GM12878 (cell line): ENCODE measurements at regions not wholly inside any gene's neighbourhood (a gene's known extent, or its start where the extent isn't known, plus 50 kb on each side); places are given as distances from the start of the nearest gene placed in this dataset.

ENCODE experiments used
- CHD4 ChIP-seq: fragments of 200-600 bp; sonication (generic); IDR thresholded peaks from 2 replicates; pipeline ENCODE4 v1.6.1; 2016; ENCODE audit warnings: mild to moderate bottlenecking
- CREB1 ChIP-seq: IDR thresholded peaks from 2 replicates; pipeline ENCODE4 v1.6.1; 2012; ENCODE audit warnings: low read depth, mild to moderate bottlenecking, inconsistent platforms
- EP300 ChIP-seq, 2 experiments: fragments of 150-350 bp in 1 of 2; IDR thresholded peaks; 2 replicates each; pipeline ENCODE4 v1.6.1; 2011 to 2012; ENCODE audit warnings: low read depth in 2 of 2, low read length in 2 of 2, borderline replicate concordance in 1 of 2, improper control_type of control experiment in 1 of 2, inconsistent platforms in 1 of 2; ENCODE audit not compliant: control insufficient read depth in 1 of 2
- EZH2 ChIP-seq: IDR thresholded peaks from 2 replicates; pipeline ENCODE4 v1.6.1; 2012; ENCODE audit warnings: low read depth, mild to moderate bottlenecking, control low read depth, inconsistent platforms, low read length, borderline replicate concordance; ENCODE audit not compliant: control insufficient read depth
- FOS ChIP-seq: IDR thresholded peaks from 3 replicates; pipeline ENCODE4 v1.6.1; 2011; ENCODE audit warnings: borderline replicate concordance; ENCODE audit not compliant: insufficient read length; ENCODE audit errors: extremely low read depth
- FOXM1 ChIP-seq: IDR thresholded peaks from 2 replicates; pipeline ENCODE4 v1.6.1; 2012; ENCODE audit warnings: low read depth, mild to moderate bottlenecking, inconsistent platforms, low read length, moderate library complexity
- NRF1 ChIP-seq: conservative IDR thresholded peaks from 2 replicates; pipeline ENCODE4 v1.6.1; 2011; ENCODE audit warnings: mild to moderate bottlenecking, low read depth, low read length, improper control_type of control experiment
- POLR2AphosphoS5 ChIP-seq: IDR thresholded peaks from 2 replicates; pipeline ENCODE4 v1.6.1; 2011; ENCODE audit warnings: mild to moderate bottlenecking, low read length, inconsistent platforms
- RB1 ChIP-seq: fragments of 450-650 bp; formaldehyde crosslinking; IDR thresholded peaks from 2 replicates; pipeline ENCODE4 v1.6.1; 2017; ENCODE audit warnings: mild to moderate bottlenecking, borderline replicate concordance
- RELA ChIP-seq: fragments of 450-650 bp; IDR thresholded peaks from 2 replicates; pipeline ENCODE4 v1.8.0; 2014; ENCODE audit warnings: borderline replicate concordance; ENCODE audit not compliant: partially characterized antibody
- RFX5 ChIP-seq: IDR thresholded peaks from 2 replicates; pipeline ENCODE4 v1.6.1; 2011; ENCODE audit warnings: low read depth, low read length, improper control_type of control experiment
- TF ChIP-seq, protein P1 (sequence below): IDR thresholded peaks from 2 replicates; pipeline ENCODE4 v1.6.1; 2012; ENCODE audit warnings: low read depth, low read length, improper control_type of control experiment
- TF ChIP-seq, protein P2 (sequence below), 3 experiments: IDR thresholded peaks in 2 of 3; conservative IDR thresholded peaks in 1 of 3; 2 replicates each; pipeline ENCODE4 v1.5.1; 2011; ENCODE audit warnings: low read depth in 3 of 3, low read length in 3 of 3, mild to moderate bottlenecking in 3 of 3, control low read depth in 2 of 3, moderate library complexity in 2 of 3, inconsistent platforms in 1 of 3, mixed read lengths in 1 of 3; ENCODE audit not compliant: control insufficient read depth in 2 of 3, insufficient read depth in 1 of 3; ENCODE audit errors: extremely low read depth in 1 of 3
- TF ChIP-seq, protein P3 (sequence below): IDR thresholded peaks from 2 replicates; pipeline ENCODE4 v1.6.1; 2011; ENCODE audit warnings: borderline replicate concordance, low read depth, mild to moderate bottlenecking, moderate library complexity, mixed read lengths, low read length; ENCODE audit not compliant: insufficient read depth; ENCODE audit errors: extremely low read length

DNA sequence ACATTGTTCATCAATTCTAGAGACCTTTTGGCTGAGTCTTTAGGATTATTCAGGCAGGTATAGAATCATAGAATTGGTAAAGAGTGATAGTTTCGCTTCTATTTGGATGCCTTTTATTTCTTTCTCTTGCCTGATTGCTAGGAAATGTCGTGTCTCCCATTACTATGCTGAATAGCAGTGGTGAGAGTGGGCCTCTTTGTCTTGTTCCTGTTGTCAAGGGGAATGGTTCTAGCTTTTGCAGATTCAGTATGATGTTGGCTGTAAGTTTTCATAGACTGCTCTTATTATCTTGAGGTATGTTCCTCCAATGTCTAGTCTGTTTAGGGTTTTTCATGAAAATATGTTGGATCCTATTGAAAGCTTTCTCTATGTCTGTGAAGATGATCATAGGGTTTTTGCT, 200.2 kb upstream of the PABPC4L start:
- TF ChIP-seq, protein P1, sequence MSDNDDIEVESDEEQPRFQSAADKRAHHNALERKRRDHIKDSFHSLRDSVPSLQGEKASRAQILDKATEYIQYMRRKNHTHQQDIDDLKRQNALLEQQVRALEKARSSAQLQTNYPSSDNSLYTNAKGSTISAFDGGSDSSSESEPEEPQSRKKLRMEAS = no peak
- TF ChIP-seq CREB1 (no peak), EZH2 (no peak), RB1 (no peak), FOS (no peak), FOXM1 (no peak), NRF1 (no peak), CHD4 (no peak), RFX5 (no peak), EP300 (IDR thresholded peaks at IDR 0.05; ENCODE audit: borderline replicate concordance in 1 of 2, control insufficient read depth in 1 of 2, low read depth in 2 of 2, low read length in 2 of 2) (no peak), POLR2AphosphoS5 (no peak), RELA (no peak)
- TF ChIP-seq, protein P2, sequence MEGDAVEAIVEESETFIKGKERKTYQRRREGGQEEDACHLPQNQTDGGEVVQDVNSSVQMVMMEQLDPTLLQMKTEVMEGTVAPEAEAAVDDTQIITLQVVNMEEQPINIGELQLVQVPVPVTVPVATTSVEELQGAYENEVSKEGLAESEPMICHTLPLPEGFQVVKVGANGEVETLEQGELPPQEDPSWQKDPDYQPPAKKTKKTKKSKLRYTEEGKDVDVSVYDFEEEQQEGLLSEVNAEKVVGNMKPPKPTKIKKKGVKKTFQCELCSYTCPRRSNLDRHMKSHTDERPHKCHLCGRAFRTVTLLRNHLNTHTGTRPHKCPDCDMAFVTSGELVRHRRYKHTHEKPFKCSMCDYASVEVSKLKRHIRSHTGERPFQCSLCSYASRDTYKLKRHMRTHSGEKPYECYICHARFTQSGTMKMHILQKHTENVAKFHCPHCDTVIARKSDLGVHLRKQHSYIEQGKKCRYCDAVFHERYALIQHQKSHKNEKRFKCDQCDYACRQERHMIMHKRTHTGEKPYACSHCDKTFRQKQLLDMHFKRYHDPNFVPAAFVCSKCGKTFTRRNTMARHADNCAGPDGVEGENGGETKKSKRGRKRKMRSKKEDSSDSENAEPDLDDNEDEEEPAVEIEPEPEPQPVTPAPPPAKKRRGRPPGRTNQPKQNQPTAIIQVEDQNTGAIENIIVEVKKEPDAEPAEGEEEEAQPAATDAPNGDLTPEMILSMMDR (IDR thresholded peaks at IDR 0.05 in 2 of 3, conservative IDR thresholded peaks at IDR 0.05 in 1 of 3; ENCODE audit: control insufficient read depth in 2 of 3, extremely low read depth in 1 of 3, insufficient read depth in 1 of 3, low read depth in 3 of 3, low read length in 3 of 3) = no peak
- TF ChIP-seq, protein P3, sequence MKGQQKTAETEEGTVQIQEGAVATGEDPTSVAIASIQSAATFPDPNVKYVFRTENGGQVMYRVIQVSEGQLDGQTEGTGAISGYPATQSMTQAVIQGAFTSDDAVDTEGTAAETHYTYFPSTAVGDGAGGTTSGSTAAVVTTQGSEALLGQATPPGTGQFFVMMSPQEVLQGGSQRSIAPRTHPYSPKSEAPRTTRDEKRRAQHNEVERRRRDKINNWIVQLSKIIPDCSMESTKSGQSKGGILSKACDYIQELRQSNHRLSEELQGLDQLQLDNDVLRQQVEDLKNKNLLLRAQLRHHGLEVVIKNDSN = no peak
